Lower leg skin (tissue), 4 donors: ENCODE measurements at regions not wholly inside any gene's neighbourhood (a gene's known extent, or its start where the extent isn't known, plus 50 kb on each side); places are given as distances from the start of the nearest gene placed in this dataset.
"Not testable (repeated sequence)": the region's sequence is repeated elsewhere in the genome, so short reads cannot be mapped to it uniquely, and the experiment has no call there.

Experiments used
- DNase-seq, 2 donors: peaks; one replicate each; pipeline ENCODE4 v3.0.0-alpha.2; 2019; ENCODE audit warnings: low spot score in 2 of 2
- H3K4me3 ChIP-seq: fragments of 200-600 bp; sonication (generic); 2 replicates; pipeline ENCODE4 v1.5.1; 2017; ENCODE audit warnings: mild to moderate bottlenecking, low read depth; ENCODE audit not compliant: poor library complexity, severe bottlenecking
- CTCF ChIP-seq, 3 donors: fragments of 450-650 bp; IDR thresholded peaks; one replicate each; pipeline ENCODE4 v1.5.1; 2016; ENCODE audit warnings: antibody characterized with exemption in 3 of 3, mild to moderate bottlenecking in 3 of 3, moderate library complexity in 2 of 3
- POLR2A ChIP-seq, 2 donors: fragments of 450-650 bp; IDR thresholded peaks; one replicate each; pipeline ENCODE4 v1.6.1; 2016 to 2017; ENCODE audit warnings: antibody characterized with exemption in 2 of 2, mild to moderate bottlenecking in 1 of 2, moderate library complexity in 1 of 2
- WGBS, 2 donors: methylation state at CpG; one replicate each; pipeline ENCODE4 v1.1.5; 2018; 5-methylcytosine and 5-hydroxymethylcytosine counted together
- intact Hi-C: fragments of 100-400 bp; cut with DNase I; formaldehyde crosslinking; loops from one replicate; pipeline ENCODE4 v1.15.0; 2023; ENCODE audit warnings: low total_unique reads

GRCh38 chr20:57774111-57774880 lies 64.5 kb upstream of the PMEPA1 start:
- H3K4me3 ChIP-seq = no peak overlapping the region
- intact Hi-C loops = no loop called here
- WGBS, 2 donors = 97 to 99% methylated on average over 12 of the region's 12 CpGs
- DNase-seq = peak in 1 of 2 donors; percentile 76
- TF ChIP-seq CTCF (IDR thresholded peaks at IDR 0.05) (no peak), POLR2A (IDR thresholded peaks at IDR 0.05) (no peak)

GRCh38 chr20:57773059-57773815 lies 63.4 kb upstream of the PMEPA1 start:
- H3K4me3 ChIP-seq = no peak overlapping the region
- TF ChIP-seq CTCF (IDR thresholded peaks at IDR 0.05) = no peak
- TF ChIP-seq POLR2A (IDR thresholded peaks at IDR 0.05) = no peak
- WGBS, 2 donors = 87 to 92% methylated on average over 9 of the region's 9 CpGs
- intact Hi-C loops = no loop called here
- DNase-seq = peak in 1 of 2 donors; percentile 17

GRCh38 chr20:57772349-57772964 lies 62.6 kb upstream of the PMEPA1 start:
- DNase-seq = peak in 1 of 2 donors; percentile 59
- intact Hi-C loops = no loop called here
- TF ChIP-seq POLR2A (IDR thresholded peaks at IDR 0.05) = no peak
- TF ChIP-seq CTCF (IDR thresholded peaks at IDR 0.05) = no peak
- WGBS, 2 donors = 40 to 50% methylated on average over 15 of the region's 15 CpGs
- H3K4me3 ChIP-seq = no peak overlapping the region

GRCh38 chr20:57770852-57771720 lies 61.3 kb upstream of the PMEPA1 start:
- DNase-seq = peak in 1 of 2 donors; percentile 76
- 87 to 89% methylated on average over 15 of the region's 15 CpGs for WGBS, 2 donors
- H3K4me3 ChIP-seq = no peak overlapping the region
- TF ChIP-seq CTCF (IDR thresholded peaks at IDR 0.05) (no peak), POLR2A (IDR thresholded peaks at IDR 0.05) (no peak)
- intact Hi-C loops = no loop called here

- intact Hi-C loops, H3K4me3 ChIP-seq: not testable (repeated sequence)
- 83 to 91% methylated on average over 8 of the region's 8 CpGs for WGBS, 2 donors
- DNase-seq = peak in 1 of 2 donors; percentile 53
Measured at GRCh38 chr20:57770401-57770800, 60.6 kb upstream of the PMEPA1 start.
